Frontal cortex (tissue), 1 donor: ENCODE measurements at regions not wholly inside any gene's neighbourhood (a gene's known extent, or its start where the extent isn't known, plus 50 kb on each side); places are given as distances from the start of the nearest gene placed in this dataset. TPM values are rescaled to one million over a fixed set of nuclear protein-coding genes. Genes with fewer than 3 reads are reported as not detected.

Experiments
- small RNA-seq: library from RNA; depleted of rRNA; stranded (forward); fragments of <200 nt; gene quantifications from one replicate; pipeline ENCODE3, GENCODE V24; 2014

Small RNA genes lying in the stretch of these regions (small RNA-seq; reads per million reads assigned to genes)
- not detected for gene RNU6-718P
